DMS79 treated with DMSO at 0.1 percent for 48 hours (cell line): ENCODE measurements at regions not wholly inside any gene's neighbourhood (a gene's known extent, or its start where the extent isn't known, plus 50 kb on each side); places are given as distances from the start of the nearest gene placed in this dataset.

Experiments
- DNase-seq: peaks from one replicate; lab custom pipeline; 2025; lab: John Stamatoyannopoulos, UW

DNA sequence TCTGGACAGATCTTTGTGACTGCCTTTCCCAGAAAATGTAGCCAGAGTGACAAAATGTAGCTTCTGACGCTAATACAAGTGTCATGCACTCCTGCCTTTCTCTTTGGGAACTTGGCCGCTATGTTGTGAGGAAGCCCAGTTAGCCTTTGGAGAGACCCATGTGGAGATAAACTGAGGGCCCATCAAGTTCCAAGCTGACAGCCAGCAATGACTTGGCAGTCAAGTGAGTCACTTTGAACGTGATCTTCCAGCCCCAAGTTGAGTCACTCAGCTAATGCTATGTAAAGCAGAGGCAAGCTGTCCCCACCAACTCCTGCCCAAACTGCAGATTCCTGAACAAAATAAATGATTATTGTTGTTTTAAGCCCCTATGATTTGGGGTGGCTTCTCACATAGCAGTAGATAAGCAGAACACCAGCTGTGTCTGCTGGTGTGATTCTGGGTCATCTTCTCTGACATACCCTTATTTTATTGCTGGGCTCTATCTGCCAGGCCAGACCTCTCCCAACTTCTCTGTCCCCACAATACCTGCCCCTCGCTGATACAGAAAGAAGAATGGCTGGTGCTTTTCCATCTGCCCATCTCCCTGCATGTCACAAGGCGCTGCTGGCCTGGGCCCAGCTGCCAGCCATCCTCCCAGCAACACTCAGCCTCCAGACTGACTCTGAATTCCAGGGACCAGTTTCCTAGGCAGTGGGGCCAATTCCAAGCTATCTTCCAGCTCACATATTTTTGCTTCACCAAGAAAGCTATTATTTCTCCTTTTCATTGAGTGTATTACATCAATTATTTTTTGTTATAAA lies 274.8 kb downstream of the LRFN2 start:
- DNase-seq: no peak

DNA sequence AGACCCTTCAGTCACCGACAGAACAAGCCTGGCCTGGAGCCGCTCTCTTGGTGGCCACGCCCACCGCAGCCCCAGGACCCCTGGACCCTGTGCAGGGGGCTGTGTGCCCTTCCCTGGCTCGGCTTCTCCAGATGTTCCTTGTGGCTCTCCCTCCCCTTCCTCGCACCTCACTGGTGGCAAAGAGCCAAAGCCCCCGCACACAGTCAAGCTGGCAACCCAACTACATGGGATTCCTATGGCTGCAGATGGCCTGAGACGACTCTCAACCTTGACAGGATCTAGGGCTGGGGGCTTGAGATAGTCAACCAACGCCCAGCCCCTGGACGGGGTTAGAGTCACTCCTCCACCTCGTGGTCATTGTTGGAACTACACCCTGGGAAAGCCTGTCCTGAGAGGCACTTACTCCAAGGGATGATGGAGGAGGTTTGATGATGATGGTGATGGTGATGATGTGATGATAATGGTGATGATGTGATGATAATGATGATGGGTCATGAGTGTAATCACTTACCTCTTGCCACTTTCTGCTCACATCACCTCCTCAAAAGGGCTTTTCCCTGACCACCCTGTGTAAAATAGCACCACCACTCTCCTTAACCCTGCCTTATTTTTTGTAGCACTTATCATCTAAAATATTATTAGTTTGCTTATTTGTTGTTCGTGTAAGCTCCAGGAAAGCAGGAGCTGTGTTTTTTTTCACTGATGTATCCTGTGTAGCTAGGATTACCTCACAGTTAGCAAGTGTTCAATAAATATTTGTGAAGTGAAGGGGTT lies 278.4 kb downstream of the LRFN2 start:
- peak; percentile 74 for DNase-seq

DNA sequence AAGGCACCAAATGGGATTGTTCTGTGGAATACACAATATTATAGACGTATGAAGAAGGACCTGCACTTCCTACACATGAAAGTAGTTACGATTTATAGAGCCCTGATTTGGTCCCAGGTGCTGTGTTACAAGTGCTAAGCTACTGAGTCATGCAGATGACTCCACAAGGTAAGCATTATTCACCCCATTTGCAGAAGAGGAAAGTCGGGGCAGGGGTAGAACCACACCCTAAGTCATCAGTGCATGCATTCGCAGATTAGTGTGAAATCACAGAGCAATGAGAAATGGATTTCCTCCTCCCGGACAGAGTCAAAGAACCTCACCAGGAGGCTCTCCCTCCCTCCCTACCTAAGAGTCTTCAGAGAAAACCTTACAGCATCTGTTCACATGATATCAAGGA lies 279.5 kb downstream of the LRFN2 start:
- no peak for DNase-seq

DNA sequence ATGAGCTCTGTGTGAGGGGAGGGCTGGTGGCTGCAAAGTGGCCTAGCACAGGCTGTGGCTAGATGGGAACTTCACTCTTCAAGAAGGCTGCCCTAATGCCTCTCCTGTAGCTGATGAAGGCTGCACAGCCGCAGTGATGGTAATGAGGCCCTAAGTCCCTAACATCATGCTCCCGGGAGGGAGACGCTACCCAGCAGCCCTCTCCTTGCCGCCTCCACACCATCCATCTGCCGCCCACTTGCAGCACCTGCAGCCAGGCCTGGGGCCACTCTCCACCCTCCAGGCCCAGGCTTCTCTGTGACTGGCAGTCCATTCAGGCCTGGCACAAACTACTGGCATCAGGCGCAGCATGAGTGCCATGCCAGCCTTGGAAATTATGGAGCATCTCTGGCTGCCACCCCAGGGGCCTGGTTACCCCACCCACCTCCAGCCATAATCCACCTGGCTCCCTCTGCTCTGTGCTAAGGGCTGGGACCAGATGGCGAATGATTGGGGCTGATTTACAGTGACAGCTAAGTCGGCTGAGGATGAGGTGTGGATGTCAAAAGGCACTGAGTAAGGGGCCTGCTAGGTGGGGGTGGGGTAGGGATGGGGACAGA lies 284.2 kb downstream of the LRFN2 start:
- no peak for DNase-seq

DNA sequence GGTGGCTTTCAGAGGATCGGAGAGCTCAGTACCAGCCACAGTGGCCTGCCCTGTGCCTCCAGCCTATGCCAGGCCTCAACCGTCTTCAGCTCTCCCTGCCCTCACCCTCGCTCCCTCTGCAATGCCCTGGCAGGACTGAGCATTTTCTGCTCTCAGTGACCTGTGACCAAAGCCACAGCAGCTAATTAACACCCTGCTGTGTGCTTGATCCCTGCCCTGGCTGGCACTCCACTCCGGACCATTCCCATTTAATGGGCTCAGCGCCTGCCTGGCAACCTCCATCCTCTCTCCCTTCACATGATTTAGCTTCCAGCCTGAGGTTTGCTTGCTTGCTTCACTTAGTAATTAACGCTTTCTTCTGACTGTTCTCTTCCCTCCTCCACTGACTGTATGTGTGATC lies 287.5 kb downstream of the LRFN2 start:
- peak; percentile 37 for DNase-seq

DNA sequence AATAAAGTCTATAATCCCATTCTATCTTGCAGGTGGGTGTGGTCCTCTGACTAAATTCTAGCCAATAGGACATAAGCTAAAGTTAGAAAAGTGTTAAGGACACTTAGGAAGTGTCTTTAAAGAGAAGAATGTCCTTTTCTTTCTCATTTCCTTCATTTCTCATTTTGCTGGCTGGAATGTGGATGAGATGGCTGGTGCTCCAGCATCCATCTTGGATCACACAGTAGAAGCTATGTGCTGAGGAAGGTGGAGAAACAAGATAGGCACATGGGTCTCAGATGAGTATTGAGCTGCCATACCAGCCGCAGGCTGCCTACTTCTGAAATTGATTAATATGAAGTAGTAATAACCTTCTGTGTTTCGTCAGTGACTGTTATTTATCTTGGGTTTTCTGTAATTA lies 289.0 kb downstream of the LRFN2 start:
- DNase-seq: no peak

DNA sequence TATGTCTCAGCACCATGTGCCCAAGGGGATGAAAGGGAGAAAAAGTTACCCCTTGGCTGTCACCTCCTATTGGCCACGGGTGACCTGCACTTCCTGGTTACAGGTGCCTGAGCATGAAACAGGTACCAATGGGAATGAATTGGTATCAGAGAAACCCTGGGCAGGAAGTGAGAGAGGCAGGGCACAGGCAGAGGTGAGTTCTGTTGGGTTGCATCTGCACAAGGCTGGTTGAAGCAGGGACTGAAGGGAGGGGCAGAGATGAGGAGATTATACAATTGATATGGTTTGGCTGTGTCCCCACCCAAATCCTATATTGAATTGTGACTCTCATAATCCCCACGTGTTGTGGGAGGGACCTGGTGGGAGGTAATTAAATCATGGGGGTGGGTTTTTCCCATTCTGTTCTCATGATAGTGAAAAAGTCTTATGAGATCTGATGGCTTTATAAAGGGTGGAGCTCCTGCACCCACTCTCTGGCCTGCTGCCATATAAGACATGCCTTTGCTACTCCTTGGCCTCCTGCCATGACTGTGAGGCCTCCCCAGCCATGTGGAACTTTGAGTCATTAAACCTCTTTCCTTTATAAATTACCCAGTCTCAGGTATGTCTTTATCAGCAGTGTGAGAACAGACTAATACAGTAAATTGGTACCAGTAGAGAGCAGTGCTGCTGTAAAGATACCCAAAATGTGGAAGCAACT lies 291.8 kb downstream of the LRFN2 start:
- peak; percentile 32 for DNase-seq

DNA sequence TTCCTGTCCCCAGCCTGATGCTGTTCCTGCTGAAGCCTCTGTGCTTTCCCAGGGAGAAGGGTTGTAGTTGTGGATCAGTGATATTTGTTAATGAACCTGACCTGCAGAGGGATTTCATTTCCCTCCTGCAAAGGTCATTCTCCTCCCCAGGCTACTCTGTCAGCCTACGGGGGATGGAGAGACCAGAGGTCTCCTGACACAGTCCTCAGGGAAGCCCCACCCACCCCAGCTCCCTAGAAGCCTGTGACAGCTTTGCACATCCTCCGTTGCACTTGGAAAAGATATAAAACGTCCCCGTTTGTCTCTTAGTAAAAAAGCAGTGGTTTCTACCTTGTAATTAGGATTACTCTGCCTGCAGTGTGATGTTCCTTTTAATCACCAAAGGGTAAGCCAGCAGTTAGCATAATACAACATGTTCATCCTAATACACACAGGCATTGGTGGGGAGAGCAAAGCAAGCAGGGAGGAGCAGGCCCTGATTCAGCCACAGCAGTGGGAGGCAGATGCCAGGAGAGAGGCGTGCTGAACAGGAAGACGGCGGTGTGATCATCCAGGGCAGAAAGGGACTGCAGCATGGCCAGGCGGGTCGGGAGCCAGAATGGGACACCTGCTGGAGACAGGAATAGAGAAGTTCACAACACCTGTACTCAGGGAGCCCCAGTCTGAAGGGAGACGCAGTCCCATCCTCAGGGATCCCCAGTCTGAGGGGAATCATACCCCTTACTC lies 293.5 kb downstream of the LRFN2 start:
- no peak for DNase-seq

DNA sequence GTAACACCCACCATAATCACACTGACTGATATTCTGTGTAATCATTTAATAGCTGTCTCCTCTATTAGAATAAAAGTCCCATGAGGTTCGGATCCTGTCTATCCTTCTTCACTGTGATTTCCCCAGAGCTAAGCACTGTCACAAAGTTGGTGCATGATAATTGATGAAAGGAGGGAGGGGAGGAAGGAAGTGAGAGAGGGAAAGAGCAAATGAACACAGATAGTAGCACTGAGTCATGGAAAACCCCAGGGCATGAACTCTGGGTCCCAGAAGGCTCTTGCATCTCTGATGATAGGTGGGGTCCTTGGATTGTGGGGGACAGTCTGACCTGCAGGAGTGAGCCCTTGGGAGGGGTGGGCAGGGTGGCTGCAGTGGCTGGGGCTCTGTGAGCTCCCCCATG lies 294.1 kb downstream of the LRFN2 start:
- no peak for DNase-seq

DNA sequence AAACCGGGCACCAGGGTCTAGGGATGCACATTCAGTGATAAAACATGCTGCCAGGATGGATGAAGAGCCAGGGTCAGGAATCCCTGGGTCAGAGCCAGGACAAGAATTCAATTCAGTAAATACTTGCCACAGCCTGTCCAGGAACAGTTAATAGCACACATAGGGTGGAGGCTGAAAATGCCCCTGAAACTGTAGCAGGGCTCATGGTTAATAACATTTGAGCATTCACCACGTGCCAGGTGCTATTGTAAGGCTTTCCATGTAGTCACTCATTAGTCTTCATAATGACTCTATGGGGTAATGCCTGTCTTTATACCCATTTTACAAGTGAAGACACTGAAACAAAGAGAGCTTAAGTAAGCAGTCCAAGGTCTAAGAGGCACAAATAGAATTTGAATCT lies 296.3 kb downstream of the LRFN2 start:
- peak; percentile 34 for DNase-seq

DNA sequence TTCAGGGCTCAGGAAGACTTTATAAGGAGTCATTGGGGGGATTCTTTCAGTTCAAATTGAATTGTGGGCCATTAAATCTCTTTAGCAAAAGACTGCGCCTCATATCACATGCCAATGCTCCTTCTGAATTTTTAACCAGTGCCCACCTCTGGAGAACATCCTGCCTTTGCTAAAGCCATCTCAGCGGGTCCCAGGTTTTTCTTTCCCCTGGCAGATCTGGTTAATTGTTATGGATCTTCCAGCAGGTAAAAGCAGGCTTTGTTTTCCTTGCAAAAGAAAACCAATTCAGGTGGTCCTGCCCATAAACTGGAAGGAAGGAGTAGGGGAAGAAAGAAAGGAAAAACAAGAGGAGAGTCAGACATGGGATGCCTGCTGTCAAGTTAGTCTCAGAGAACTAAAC lies 298.2 kb downstream of the LRFN2 start:
- DNase-seq: no peak

DNA sequence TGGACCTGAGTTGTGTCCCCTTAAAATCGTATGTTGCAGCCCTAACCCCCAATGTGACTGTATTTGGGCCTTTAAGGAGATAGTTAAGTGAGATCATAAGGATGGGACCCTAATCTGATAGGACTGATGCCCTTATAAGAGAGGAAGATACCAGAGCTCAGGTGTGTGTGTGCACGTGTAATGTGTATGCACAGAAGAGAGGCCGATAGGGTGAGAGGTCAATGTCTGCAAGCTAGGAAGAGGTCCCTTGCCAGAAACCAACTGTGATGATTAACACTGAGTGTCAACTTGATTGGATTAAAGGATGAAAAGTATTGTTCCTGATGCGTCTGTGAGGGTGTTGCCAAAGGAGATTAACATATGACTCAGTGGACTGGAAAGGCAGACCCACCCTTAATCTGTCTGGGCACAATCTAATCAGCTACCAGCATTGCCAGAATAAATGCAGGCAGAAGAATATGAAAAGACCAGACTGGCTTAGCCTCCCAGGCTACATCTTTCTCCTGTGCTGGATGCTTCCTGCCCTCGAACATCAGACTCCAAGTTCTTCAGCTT lies 299.8 kb downstream of the LRFN2 start:
- DNase-seq: no peak

DNA sequence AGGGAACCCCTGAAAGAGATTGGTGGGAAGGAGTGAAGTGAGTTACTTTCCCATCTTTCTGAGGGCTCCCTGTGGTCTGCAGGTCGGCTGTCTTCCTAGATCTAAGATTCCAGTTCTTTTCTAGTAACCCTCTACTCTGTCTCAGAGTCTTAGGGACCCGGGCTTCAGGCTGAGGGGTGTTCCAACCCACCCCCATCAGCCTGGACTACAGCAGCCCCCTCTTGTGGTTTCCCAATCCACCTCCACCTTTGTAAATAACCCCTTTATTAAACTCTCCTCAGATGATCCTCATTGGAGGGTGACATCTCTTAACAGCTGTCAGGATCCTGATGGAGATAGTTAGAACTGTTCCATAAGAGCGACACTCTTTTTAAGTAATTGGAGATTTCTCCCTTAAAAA lies 300.4 kb downstream of the LRFN2 start:
- no peak for DNase-seq

DNA sequence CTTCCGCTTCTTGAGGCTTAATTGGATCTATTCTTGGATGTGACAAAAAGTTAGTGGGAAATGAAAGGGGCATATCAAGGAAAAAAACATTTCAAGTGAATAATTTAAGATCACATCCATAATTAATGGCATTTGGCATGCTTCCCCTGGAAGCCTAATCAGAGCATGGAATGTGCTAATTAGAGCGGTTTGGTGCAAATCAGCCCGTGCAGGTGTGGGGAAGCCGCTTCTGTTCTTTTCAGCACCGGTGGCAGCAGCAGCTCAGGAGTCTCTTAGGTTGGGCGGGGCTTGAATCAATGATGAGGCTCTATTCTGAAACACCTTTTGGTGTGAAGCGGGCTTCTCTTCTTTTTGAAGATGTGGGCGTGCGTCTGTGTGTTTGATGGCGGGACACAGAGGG lies 301.2 kb downstream of the LRFN2 start:
- no peak for DNase-seq

DNA sequence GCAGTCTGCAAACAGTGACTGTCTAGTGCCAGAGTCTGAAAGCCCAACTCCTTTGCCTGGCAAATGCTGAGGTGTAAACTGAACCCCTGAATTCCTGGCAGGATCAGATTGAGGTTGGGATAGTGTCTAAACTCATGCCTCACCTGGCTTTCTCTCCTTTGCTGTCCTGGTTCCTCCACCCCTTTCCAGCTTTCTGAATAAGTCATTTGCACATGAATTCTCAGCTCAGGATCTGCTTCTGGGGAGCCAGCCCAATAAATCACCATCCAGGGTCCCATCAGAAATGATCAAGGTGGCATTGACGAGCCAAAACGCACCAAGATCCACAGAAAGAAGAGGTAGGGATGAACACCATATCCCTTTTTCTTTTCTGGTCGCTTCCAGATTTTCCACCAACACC lies 301.6 kb downstream of the LRFN2 start:
- DNase-seq: no peak

DNA sequence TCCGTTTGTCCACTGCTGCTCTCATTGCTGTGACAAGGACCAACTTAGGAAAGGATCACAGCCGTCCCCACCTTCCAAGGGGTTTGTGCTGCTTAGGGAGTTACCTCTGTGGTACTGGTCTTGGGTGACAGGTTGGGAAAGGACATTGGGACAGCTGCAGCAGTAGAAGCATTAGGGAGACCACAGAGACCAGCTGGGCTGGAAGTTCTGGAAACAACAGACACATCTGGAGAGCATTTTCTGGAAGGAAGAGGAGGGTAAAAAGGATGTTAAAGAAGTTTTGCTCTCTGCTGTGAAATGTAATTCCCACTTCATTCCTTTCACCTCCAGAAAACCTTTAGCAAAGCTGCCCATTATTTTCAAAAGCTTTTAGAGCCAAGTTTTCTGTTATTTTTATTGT lies 304.2 kb downstream of the LRFN2 start:
- DNase-seq: no peak

DNA sequence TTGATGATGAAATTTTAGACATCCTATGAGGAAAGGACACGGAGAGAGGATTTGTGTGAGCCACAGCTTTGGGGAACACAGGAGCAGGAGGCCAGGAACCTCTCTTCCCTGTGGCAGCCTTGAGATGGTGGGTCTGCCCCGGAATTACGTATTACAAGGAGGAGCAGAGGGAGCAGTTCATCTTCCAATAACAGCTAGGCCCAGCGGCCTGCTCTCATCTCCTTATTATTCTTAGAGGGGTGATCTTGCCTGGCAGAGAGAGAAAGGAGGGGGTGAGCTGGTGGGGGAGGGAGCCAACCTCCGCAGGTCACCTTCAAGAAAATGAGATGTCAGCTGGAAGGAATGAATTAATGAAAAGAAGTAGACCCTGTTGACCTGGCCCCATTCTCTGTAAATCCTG lies 305.8 kb downstream of the LRFN2 start:
- DNase-seq: no peak

DNA sequence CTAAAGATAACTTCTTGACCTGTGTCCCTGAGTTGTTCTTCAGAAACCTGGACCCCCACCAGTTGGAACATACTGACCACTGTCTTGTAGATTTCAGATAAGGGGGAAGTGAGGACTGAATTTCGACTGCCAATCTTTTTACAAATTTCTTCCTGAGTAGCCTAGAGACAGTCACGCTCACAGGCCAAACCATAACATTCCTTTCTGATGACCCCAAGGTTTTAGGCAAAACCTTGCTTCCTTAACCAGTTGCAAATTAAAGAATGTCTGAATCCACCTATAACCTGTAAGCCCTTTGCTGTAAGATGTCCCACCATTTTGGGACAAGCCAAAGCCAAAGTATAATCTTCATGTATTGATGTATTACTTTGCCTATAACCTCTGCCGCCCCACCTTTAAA lies 306.9 kb downstream of the LRFN2 start:
- no peak for DNase-seq

DNA sequence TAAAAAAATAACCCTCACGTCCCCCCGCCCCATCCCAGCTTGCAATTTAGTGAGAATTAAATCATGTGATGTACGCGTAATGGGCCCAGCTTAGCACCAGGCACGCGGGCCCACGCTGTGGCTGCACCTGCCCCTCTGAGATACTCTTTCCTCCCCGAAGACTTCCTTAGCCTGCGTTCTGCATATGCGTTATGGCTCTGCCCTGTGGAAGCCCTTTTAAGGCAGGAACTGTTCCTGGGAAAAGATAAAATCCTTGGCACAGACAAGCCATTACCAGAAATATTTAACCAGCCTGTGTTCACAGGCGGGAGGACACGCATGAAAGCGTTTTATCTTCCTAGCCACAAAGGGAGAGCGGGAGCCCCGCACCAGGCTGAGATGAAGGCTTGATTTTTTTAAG lies 311.0 kb downstream of the LRFN2 start:
- no peak for DNase-seq

DNA sequence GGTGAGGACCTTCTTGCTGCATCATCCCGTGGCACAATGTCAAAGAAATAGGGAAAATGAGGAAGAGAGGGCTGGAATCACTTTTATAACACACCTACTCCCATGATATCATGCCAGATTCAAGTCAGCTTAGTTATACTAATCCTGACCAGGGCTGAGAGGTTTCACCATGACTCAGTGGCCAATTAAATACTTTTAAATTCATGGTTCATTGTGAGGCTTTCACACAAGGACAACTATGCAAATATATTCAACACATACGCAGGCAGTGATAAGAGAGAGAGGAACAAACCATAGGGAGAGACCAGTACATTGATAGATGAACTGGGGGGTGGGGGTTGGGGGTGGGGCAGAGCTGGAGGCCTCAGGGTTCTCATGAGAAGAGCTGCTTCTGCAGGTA lies 313.1 kb downstream of the LRFN2 start:
- DNase-seq: no peak

DNA sequence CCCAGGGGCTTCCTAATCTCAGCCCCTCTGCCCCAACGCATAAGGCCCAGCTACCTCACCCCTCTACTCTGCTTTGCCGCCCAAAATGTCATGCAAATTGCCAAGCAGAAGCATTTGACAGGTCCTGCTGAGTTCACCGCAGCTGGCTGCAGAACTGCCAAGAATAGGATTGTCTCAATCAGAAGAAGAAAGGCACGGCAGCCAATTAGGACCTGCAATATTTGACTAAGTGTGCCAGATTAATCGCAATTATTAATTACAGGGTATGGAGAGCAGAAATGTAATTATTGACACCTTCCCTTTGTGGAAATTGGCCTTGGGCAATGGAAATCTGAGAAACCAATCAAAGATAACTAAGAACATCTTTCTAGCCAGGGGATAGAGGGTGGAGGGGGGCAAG lies 318.6 kb downstream of the LRFN2 start:
- DNase-seq: no peak

DNA sequence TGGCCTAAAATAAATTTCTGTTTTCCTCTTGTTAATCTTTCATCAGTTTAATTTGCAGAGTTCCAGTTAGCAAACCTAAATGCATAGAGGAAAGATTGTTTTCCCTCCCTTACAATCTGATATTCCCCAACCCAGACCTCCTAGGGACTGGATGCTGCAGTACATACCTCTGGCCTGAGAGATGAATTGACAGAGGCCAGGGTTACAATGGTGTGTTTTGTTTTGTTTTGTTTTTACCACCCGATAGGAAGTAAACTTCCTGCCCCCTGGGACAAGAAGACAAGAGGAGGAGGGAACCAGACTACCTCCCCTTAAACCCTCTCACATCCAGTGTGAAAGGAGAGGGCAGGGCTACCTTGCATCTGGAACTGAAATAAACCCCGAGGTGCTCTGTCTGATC lies 319.0 kb downstream of the LRFN2 start:
- DNase-seq: no peak
